SH-SY5Y (cell line): ENCODE measurements at regions not wholly inside any gene's neighbourhood (a gene's known extent, or its start where the extent isn't known, plus 50 kb on each side); places are given as distances from the start of the nearest gene placed in this dataset.

Experiments used
- GATA2 ChIP-seq: IDR thresholded peaks from 2 replicates; pipeline ENCODE4 v1.6.1; 2011; ENCODE audit warnings: mild to moderate bottlenecking, low read depth, low read length
- GATA3 ChIP-seq: IDR thresholded peaks from 2 replicates; pipeline ENCODE4 v1.6.1; 2011; ENCODE audit warnings: low read depth, mild to moderate bottlenecking, low read length, moderate library complexity

DNA sequence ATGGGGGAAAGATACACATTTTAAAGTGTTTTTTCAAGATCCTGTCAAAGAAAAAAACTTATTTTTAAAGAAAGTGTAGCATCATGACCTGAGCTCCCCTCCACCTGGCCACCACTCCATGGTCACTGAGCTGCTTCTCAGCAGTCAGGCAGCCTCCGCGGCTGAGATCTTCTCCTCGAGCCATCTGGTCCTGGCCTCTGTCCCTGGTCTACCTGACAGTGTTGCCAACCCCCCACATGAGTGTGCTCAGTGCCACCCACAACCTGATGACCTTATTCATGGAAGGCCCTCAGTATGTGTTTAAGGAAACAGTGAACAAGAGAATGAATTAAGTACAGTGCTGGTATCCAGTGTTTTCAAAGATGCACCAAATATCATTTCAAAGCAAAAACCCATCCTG is 694.5 kb upstream of the NRP1 start:
- TF ChIP-seq GATA3: no peak
- TF ChIP-seq GATA2: no peak
